ENCODE measurements at regions not wholly inside any gene's neighbourhood (a gene's known extent, or its start where the extent isn't known, plus 50 kb on each side); places are given as distances from the start of the nearest gene placed in this dataset.

GRCh38 chr18:27349284-27349882 lies 164.3 kb upstream of the CHST9 start:
- H3K4me3 ChIP-seq (ENCODE audit: low read depth in 1 of 2, low read length in 1 of 2) = no peak overlapping the region
- H3K27me3 ChIP-seq = no peaks in the 10 kb centered on the region
- H3K27ac ChIP-seq = no peak overlapping the region
- no peaks in the 10 kb centered on the region for H3K4me1 ChIP-seq (ENCODE audit: control insufficient read depth in 1 of 2, insufficient read depth in 1 of 2, low read depth in 1 of 2, low read length in 1 of 2)
- H3K36me3 ChIP-seq = no peaks in the 10 kb centered on the region
- no peaks in the 10 kb centered on the region for H3K9me3 ChIP-seq
- TF ChIP-seq CTCF (IDR thresholded peaks at IDR 0.05) = no peak

GRCh38 chr18:27331606-27332005 lies 146.5 kb upstream of the CHST9 start:
- TF ChIP-seq CTCF (IDR thresholded peaks at IDR 0.05) = no peak

GRCh38 chr18:27314996-27315395 lies 129.9 kb upstream of the CHST9 start:
- Histone ChIP-seq H3K4me1 (ENCODE audit: control insufficient read depth in 1 of 2, insufficient read depth in 1 of 2, low read depth in 1 of 2, low read length in 1 of 2) (no peaks in the 10 kb centered on the region), H3K4me3 (ENCODE audit: low read depth in 1 of 2, low read length in 1 of 2) (no peak overlapping the region), H3K27ac (no peak overlapping the region), H3K27me3 (no peaks in the 10 kb centered on the region), H3K36me3 (no peaks in the 10 kb centered on the region), H3K9me3 (no peaks in the 10 kb centered on the region)
- TF ChIP-seq CTCF (IDR thresholded peaks at IDR 0.05) = no peak

More at GRCh38 chr18:27331606-27332005, 146.5 kb upstream of the CHST9 start:
- Histone ChIP-seq H3K36me3 (no peaks in the 10 kb centered on the region), H3K9me3 (no peaks in the 10 kb centered on the region), H3K27me3 (no peaks in the 10 kb centered on the region), H3K27ac (no peak overlapping the region), H3K4me1 (ENCODE audit: control insufficient read depth in 1 of 2, insufficient read depth in 1 of 2, low read depth in 1 of 2, low read length in 1 of 2) (no peaks in the 10 kb centered on the region), H3K4me3 (ENCODE audit: low read depth in 1 of 2, low read length in 1 of 2) (no peak overlapping the region)

GRCh38 chr18:27313678-27314077 lies 128.6 kb upstream of the CHST9 start:
- no peak for TF ChIP-seq CTCF (IDR thresholded peaks at IDR 0.05)

GRCh38 chr18:27312853-27313252 lies 127.7 kb upstream of the CHST9 start:
- Histone ChIP-seq H3K27ac (no peak overlapping the region), H3K27me3 (no peaks in the 10 kb centered on the region), H3K4me1 (ENCODE audit: control insufficient read depth in 1 of 2, insufficient read depth in 1 of 2, low read depth in 1 of 2, low read length in 1 of 2) (no peaks in the 10 kb centered on the region), H3K4me3 (ENCODE audit: low read depth in 1 of 2, low read length in 1 of 2) (no peak overlapping the region), H3K36me3 (no peaks in the 10 kb centered on the region), H3K9me3 (no peaks in the 10 kb centered on the region)
- TF ChIP-seq CTCF (IDR thresholded peaks at IDR 0.05) = no peak

More at GRCh38 chr18:27313678-27314077, 128.6 kb upstream of the CHST9 start:
- H3K36me3 ChIP-seq = no peaks in the 10 kb centered on the region
- no peak overlapping the region for H3K4me3 ChIP-seq (ENCODE audit: low read depth in 1 of 2, low read length in 1 of 2)
- no peaks in the 10 kb centered on the region for H3K27me3 ChIP-seq
- no peak overlapping the region for H3K27ac ChIP-seq
- H3K9me3 ChIP-seq = no peaks in the 10 kb centered on the region
- H3K4me1 ChIP-seq (ENCODE audit: control insufficient read depth in 1 of 2, insufficient read depth in 1 of 2, low read depth in 1 of 2, low read length in 1 of 2) = no peaks in the 10 kb centered on the region
